ENCODE measurements at regions not wholly inside any gene's neighbourhood (a gene's known extent, or its start where the extent isn't known, plus 50 kb on each side); places are given as distances from the start of the nearest gene placed in this dataset.
"Not testable (repeated sequence)": the region's sequence is repeated elsewhere in the genome, so short reads cannot be mapped to it uniquely, and the experiment has no call there.

- DNase-seq (ENCODE audit: low spot score) = no peak
Observed at GRCh38 chr4:128688846-128689437, 120.6 kb upstream of the JADE1 start.

- DNase-seq (ENCODE audit: low spot score) = no peak
Observed at GRCh38 chr4:128688033-128688721, 121.3 kb upstream of the JADE1 start.

GRCh38 chr4:128686810-128687209 lies 122.7 kb upstream of the JADE1 start:
- no peak for DNase-seq (ENCODE audit: low spot score)

- peak; percentile 23 for DNase-seq (ENCODE audit: low spot score)
Observed at GRCh38 chr4:128686032-128686465, 123.5 kb upstream of the JADE1 start.

- no peak for DNase-seq (ENCODE audit: low spot score)
Observed at GRCh38 chr4:128684016-128684415, 125.5 kb upstream of the JADE1 start.

GRCh38 chr4:128682942-128683666 lies 126.4 kb upstream of the JADE1 start:
- DNase-seq (ENCODE audit: low spot score) = no peak

- no peak for DNase-seq (ENCODE audit: low spot score)
Observed at GRCh38 chr4:128676095-128676494, 133.4 kb upstream of the JADE1 start.

- peak; percentile 64 for DNase-seq (ENCODE audit: low spot score)
Observed at GRCh38 chr4:128675083-128675482, 134.4 kb upstream of the JADE1 start.

GRCh38 chr4:128673159-128673558 lies 136.3 kb upstream of the JADE1 start:
- not testable (repeated sequence) for DNase-seq (ENCODE audit: low spot score)

GRCh38 chr4:128672596-128672995 lies 136.9 kb upstream of the JADE1 start:
- DNase-seq (ENCODE audit: low spot score) = not testable (repeated sequence)

GRCh38 chr4:128670513-128670912 lies 139.0 kb upstream of the JADE1 start:
- no peak for DNase-seq (ENCODE audit: low spot score)

- no peak for DNase-seq (ENCODE audit: low spot score)
Observed at GRCh38 chr4:128668566-128668965, 140.9 kb upstream of the JADE1 start.

GRCh38 chr4:128665514-128665913 lies 144.0 kb upstream of the JADE1 start:
- no peak for DNase-seq (ENCODE audit: low spot score)

- peak; percentile 42 for DNase-seq (ENCODE audit: low spot score)
Observed at GRCh38 chr4:128663325-128663724, 146.2 kb upstream of the JADE1 start.

GRCh38 chr4:128661479-128661878 lies 148.0 kb upstream of the JADE1 start:
- no peak for DNase-seq (ENCODE audit: low spot score)

GRCh38 chr4:128660361-128661215 lies 148.9 kb upstream of the JADE1 start:
- DNase-seq (ENCODE audit: low spot score) = no peak

- no peak for DNase-seq (ENCODE audit: low spot score)
Observed at GRCh38 chr4:128658214-128658631, 151.3 kb upstream of the JADE1 start.

- DNase-seq (ENCODE audit: low spot score) = no peak
Observed at GRCh38 chr4:128657638-128658037, 151.9 kb upstream of the JADE1 start.

- no peak for DNase-seq (ENCODE audit: low spot score)
Observed at GRCh38 chr4:128654465-128654864, 155.0 kb upstream of the JADE1 start.

- no peak for DNase-seq (ENCODE audit: low spot score)
Observed at GRCh38 chr4:128653527-128654444, 155.7 kb upstream of the JADE1 start.

GRCh38 chr4:128649575-128650205 lies 159.8 kb upstream of the JADE1 start:
- no peak for DNase-seq (ENCODE audit: low spot score)
